GM12873 (cell line): ENCODE measurements at regions not wholly inside any gene's neighbourhood (a gene's known extent, or its start where the extent isn't known, plus 50 kb on each side); places are given as distances from the start of the nearest gene placed in this dataset.

ENCODE experiments used
- CTCF ChIP-seq: IDR thresholded peaks from 2 replicates; pipeline ENCODE4 v1.5.1; 2012; ENCODE audit warnings: low read depth, mild to moderate bottlenecking, moderate library complexity, low read length, control low read depth; ENCODE audit not compliant: insufficient read depth; ENCODE audit errors: missing control alignments

- peak; percentile 74 for TF ChIP-seq CTCF
These were observed 54.2 kb upstream of the ARHGEF3 start for GRCh38 chr3:56855856-56856512.

GRCh38 chr3:56854856-56855611, 53.3 kb upstream of the ARHGEF3 start:
- no peak for TF ChIP-seq CTCF

GRCh38 chr3:56851966-56852884, 50.5 kb upstream of the ARHGEF3 start:
- no peak for TF ChIP-seq CTCF
